GM23338 (cell line): ENCODE measurements at regions not wholly inside any gene's neighbourhood (a gene's known extent, or its start where the extent isn't known, plus 50 kb on each side); places are given as distances from the start of the nearest gene placed in this dataset.

Source experiments
- ATAC-seq: fragments of 200-7000 bp; cut with Tn5 transposase; 3 replicates; pipeline ENCODE4 v1.9.1; 2020
- DNase-seq: peaks from one replicate; pipeline ENCODE4 v3.0.0-alpha.2; 2015; ENCODE audit warnings: low spot score
- H2AFZ ChIP-seq: fragments of 200-600 bp; sonication (generic); 2 replicates; pipeline ENCODE4 v1.8.0; 2016; ENCODE audit warnings: antibody characterized with exemption, mild to moderate bottlenecking, moderate library complexity
- H3F3A ChIP-seq: fragments of 200-600 bp; sonication (generic); replicated peaks from 2 replicates; pipeline ENCODE4 v1.8.0; 2017; ENCODE audit warnings: antibody characterized with exemption, mixed run types, low read depth
- H3K27ac ChIP-seq: fragments of 200-600 bp; sonication (generic); 2 replicates; pipeline ENCODE4 v1.6.1; 2016; ENCODE audit warnings: low read depth
- H3K27me3 ChIP-seq: fragments of 200-600 bp; sonication (generic); 2 replicates; pipeline ENCODE4 v1.8.0; 2016; ENCODE audit warnings: mild to moderate bottlenecking, mixed run types, moderate library complexity; ENCODE audit not compliant: insufficient read depth
- H3K36me3 ChIP-seq: fragments of 200-600 bp; sonication (generic); 2 replicates; pipeline ENCODE4 v1.8.0; 2016; ENCODE audit warnings: mild to moderate bottlenecking; ENCODE audit not compliant: insufficient read depth
- H3K4me1 ChIP-seq: fragments of 200-600 bp; sonication (generic); 2 replicates; pipeline ENCODE4 v1.8.0; 2016; ENCODE audit warnings: mild to moderate bottlenecking, moderate library complexity; ENCODE audit not compliant: insufficient read depth
- H3K4me2 ChIP-seq: fragments of 200-600 bp; sonication (generic); 2 replicates; pipeline ENCODE4 v1.7.1; 2017; ENCODE audit warnings: mixed run types
- H3K4me3 ChIP-seq: fragments of 200-600 bp; sonication (generic); 2 replicates; pipeline ENCODE4 v1.6.1; 2016; ENCODE audit warnings: mixed run types
- H3K79me2 ChIP-seq: fragments of 200-600 bp; sonication (generic); replicated peaks from 2 replicates; pipeline ENCODE4 v1.8.0; 2017; ENCODE audit warnings: mild to moderate bottlenecking; ENCODE audit not compliant: insufficient read depth
- H3K9me2 ChIP-seq: fragments of 200-600 bp; sonication (generic); 2 replicates; pipeline ENCODE4 v1.8.0; 2017; ENCODE audit not compliant: insufficient read depth
- H4K20me1 ChIP-seq: fragments of 200-600 bp; sonication (generic); replicated peaks from 2 replicates; pipeline ENCODE4 v1.8.0; 2017; ENCODE audit warnings: mild to moderate bottlenecking; ENCODE audit not compliant: insufficient read depth
- H3K27ac Mint-ChIP-seq: 2 replicates; pipeline ENCODE4 v1.8.0; 2020; ENCODE audit warnings: inconsistent platforms, mild to moderate bottlenecking, moderate library complexity, mixed read lengths
- H3K27me3 Mint-ChIP-seq: 3 replicates; pipeline ENCODE4 v1.8.0; 2022; ENCODE audit warnings: low read depth, mild to moderate bottlenecking, moderate library complexity, mixed read lengths, inconsistent platforms; ENCODE audit not compliant: insufficient read depth, poor library complexity
- H3K36me3 Mint-ChIP-seq: 3 replicates; pipeline ENCODE4 v1.8.0; 2021; ENCODE audit warnings: low read depth, mild to moderate bottlenecking, inconsistent platforms, moderate library complexity, mixed read lengths
- H3K4me1 Mint-ChIP-seq: 3 replicates; pipeline ENCODE4 v1.8.0; 2020; ENCODE audit warnings: mild to moderate bottlenecking, inconsistent platforms, mixed read lengths
- H3K4me3 Mint-ChIP-seq: 3 replicates; pipeline ENCODE4 v1.8.0; 2021; ENCODE audit warnings: moderate library complexity, mild to moderate bottlenecking, inconsistent platforms, mixed read lengths
- H3K9me3 Mint-ChIP-seq: 3 replicates; pipeline ENCODE4 v1.8.0; 2020; ENCODE audit warnings: moderate library complexity, mild to moderate bottlenecking, inconsistent platforms, mixed read lengths
- CREB1 ChIP-seq: fragments of 250-450 bp; sonication (Bioruptor Pico); IDR thresholded peaks from 2 replicates; pipeline ENCODE4 v1.5.0; 2020; ENCODE audit warnings: low read depth, mild to moderate bottlenecking, moderate library complexity
- CTCF ChIP-seq, 2 experiments: fragments of 200-600 bp in 1 of 2; sonication (generic) in 1 of 2; conservative IDR thresholded peaks; 2 replicates each; pipeline versions ENCODE4 v1.5.1 to v1.6.1; 2016 to 2017; ENCODE audit warnings: antibody characterized with exemption in 2 of 2, low read depth in 2 of 2, mild to moderate bottlenecking in 2 of 2, moderate library complexity in 1 of 2
- EZH2 ChIP-seq: fragments of 200-600 bp; sonication (generic); IDR thresholded peaks from one replicate; pipeline ENCODE4 v1.8.0; 2017; ENCODE audit warnings: antibody characterized with exemption, mild to moderate bottlenecking, low read depth; ENCODE audit not compliant: unreplicated experiment
- EZH2phosphoT487 ChIP-seq: fragments of 200-600 bp; sonication (generic); IDR thresholded peaks from one replicate; pipeline ENCODE4 v1.8.1; 2018; ENCODE audit warnings: antibody characterized with exemption; ENCODE audit not compliant: unreplicated experiment
- JUNB ChIP-seq: IDR thresholded peaks from one replicate; pipeline ENCODE4 v1.6.1; 2016; ENCODE audit warnings: antibody characterized with exemption; ENCODE audit not compliant: unreplicated experiment
- NANOG ChIP-seq: IDR thresholded peaks from 2 replicates; pipeline ENCODE4 v1.6.1; 2016; ENCODE audit warnings: antibody characterized with exemption, borderline replicate concordance
- POLR2AphosphoS5 ChIP-seq: IDR thresholded peaks from 2 replicates; pipeline ENCODE4 v1.6.1; 2016; ENCODE audit warnings: antibody characterized with exemption, low read depth
- REST ChIP-seq: IDR thresholded peaks from one replicate; pipeline ENCODE4 v1.6.1; 2018; ENCODE audit warnings: antibody characterized with exemption; ENCODE audit not compliant: unreplicated experiment
- ZNF114 ChIP-seq: fragments of 250-450 bp; sonication (Bioruptor Pico); IDR thresholded peaks from 2 replicates; pipeline ENCODE4 v1.5.0; 2020; ENCODE audit warnings: mild to moderate bottlenecking, moderate library complexity
- ZNF331 ChIP-seq: fragments of 250-450 bp; sonication (Bioruptor Pico); IDR thresholded peaks from 2 replicates; pipeline ENCODE4 v1.5.0; 2020; ENCODE audit warnings: low read depth, mild to moderate bottlenecking, moderate library complexity
- ZNF462 ChIP-seq: fragments of 250-450 bp; sonication (Bioruptor Pico); IDR thresholded peaks from 2 replicates; pipeline ENCODE4 v1.5.0; 2020; ENCODE audit warnings: mild to moderate bottlenecking, moderate library complexity

GRCh38 chr3:113142476-113142875 is 68.9 kb upstream of the BOC start:
- H3K27me3 ChIP-seq = no peaks in the 10 kb centered on the region
- ATAC-seq = no peak

GRCh38 chr3:113143353-113143752 is 68.0 kb upstream of the BOC start:
- Histone ChIP-seq H3K4me3 (no peak overlapping the region), H3K79me2 (no peaks in the 10 kb centered on the region), H3K4me2 (no peak overlapping the region), H3K27me3 (no peaks in the 10 kb centered on the region), H4K20me1 (no peaks in the 10 kb centered on the region), H2AFZ (no peak overlapping the region), H3K4me1 (peaks cover 18% of the 10 kb centered on the region), H3F3A (no peaks in the 10 kb centered on the region), H3K9me2 (peaks cover 7% of the 10 kb centered on the region; the same call in 1 of the 2 replicates), H3K27ac (no peak overlapping the region), H3K36me3 (no peaks in the 10 kb centered on the region)
- no peaks in the 10 kb centered on the region for H3K36me3 Mint-ChIP-seq
- H3K27me3 Mint-ChIP-seq = peaks cover 8% of the 10 kb centered on the region
- no peaks in the 10 kb centered on the region for H3K9me3 Mint-ChIP-seq
- DNase-seq = no peak
- H3K4me1 Mint-ChIP-seq = peaks cover 27% of the 10 kb centered on the region
- H3K27ac Mint-ChIP-seq = no peak overlapping the region
- ATAC-seq = no peak
- H3K4me3 Mint-ChIP-seq = no peak overlapping the region
- TF ChIP-seq POLR2AphosphoS5 (no peak), CTCF (conservative IDR thresholded peaks at IDR 0.05; ENCODE audit: low read depth in 2 of 2) (no peak), JUNB (no peak), ZNF114 (no peak), NANOG (no peak), ZNF331 (no peak), REST (no peak), EZH2phosphoT487 (no peak), CREB1 (CRISPR knock-in tag) (no peak), ZNF462 (CRISPR knock-in tag) (no peak), EZH2 (no peak)

More at GRCh38 chr3:113142476-113142875, 68.9 kb upstream of the BOC start:
- Histone ChIP-seq H3K36me3 (no peaks in the 10 kb centered on the region), H4K20me1 (no peaks in the 10 kb centered on the region), H3K4me1 (peaks cover 16% of the 10 kb centered on the region), H3K27ac (no peak overlapping the region), H2AFZ (no peak overlapping the region), H3F3A (no peaks in the 10 kb centered on the region), H3K4me2 (no peak overlapping the region), H3K9me2 (peaks cover 7% of the 10 kb centered on the region; the same call in 1 of the 2 replicates), H3K79me2 (no peaks in the 10 kb centered on the region), H3K4me3 (no peak overlapping the region)
- no peak for TF ChIP-seq CREB1 (CRISPR knock-in tag)
- no peak overlapping the region for H3K27ac Mint-ChIP-seq
- DNase-seq = no peak
- H3K4me3 Mint-ChIP-seq = no peak overlapping the region
- no peaks in the 10 kb centered on the region for H3K9me3 Mint-ChIP-seq
- peaks cover 5% of the 10 kb centered on the region for H3K27me3 Mint-ChIP-seq
- peaks cover 20% of the 10 kb centered on the region for H3K4me1 Mint-ChIP-seq
- no peaks in the 10 kb centered on the region for H3K36me3 Mint-ChIP-seq
